Endodermal cell (in vitro differentiated cells): ENCODE measurements at regions not wholly inside any gene's neighbourhood (a gene's known extent, or its start where the extent isn't known, plus 50 kb on each side); places are given as distances from the start of the nearest gene placed in this dataset.

ENCODE experiments used
- DNase-seq: peaks from one replicate; pipeline ENCODE4 v3.0.0-alpha.2; 2017
- H3K27ac ChIP-seq: 2 replicates; pipeline ENCODE4 v1.5.1; 2013; ENCODE audit warnings: mild to moderate bottlenecking, low read depth, low read length, moderate library complexity
- H3K27me3 ChIP-seq: 2 replicates; pipeline ENCODE4 v1.6.1; 2013; ENCODE audit warnings: mild to moderate bottlenecking, low read length, moderate library complexity; ENCODE audit not compliant: insufficient read depth, control insufficient read depth, poor library complexity, severe bottlenecking
- H3K36me3 ChIP-seq: 2 replicates; pipeline ENCODE4 v1.7.0; 2013; ENCODE audit warnings: mild to moderate bottlenecking, low read length, moderate library complexity; ENCODE audit not compliant: control insufficient read depth, insufficient read depth
- H3K4me1 ChIP-seq: one replicate; pipeline ENCODE4 v1.7.0; 2013; ENCODE audit warnings: low read length; ENCODE audit not compliant: control insufficient read depth, insufficient read depth
- H3K4me3 ChIP-seq: 2 replicates; pipeline ENCODE4 v1.5.1; 2013; ENCODE audit warnings: mild to moderate bottlenecking, low read length, moderate library complexity
- H3K9ac ChIP-seq: 2 replicates; pipeline ENCODE4 v1.6.1; 2013; ENCODE audit warnings: mild to moderate bottlenecking, low read length, moderate library complexity; ENCODE audit not compliant: poor library complexity, severe bottlenecking; ENCODE audit errors: extremely low read depth
- H3K9me3 ChIP-seq: 2 replicates; pipeline ENCODE4 v1.6.1; 2013; ENCODE audit warnings: mild to moderate bottlenecking, low read length, moderate library complexity; ENCODE audit not compliant: control insufficient read depth
- H3K27ac Mint-ChIP-seq: 2 replicates; pipeline ENCODE4 v1.8.0; 2020; ENCODE audit warnings: mixed read lengths
- H3K27me3 Mint-ChIP-seq: 2 replicates; pipeline ENCODE4 v1.8.0; 2021; ENCODE audit warnings: mild to moderate bottlenecking, mixed read lengths; ENCODE audit not compliant: insufficient read depth
- H3K36me3 Mint-ChIP-seq: 2 replicates; pipeline ENCODE4 v1.8.0; 2020; ENCODE audit warnings: low read depth, mixed read lengths
- H3K4me1 Mint-ChIP-seq: 2 replicates; pipeline ENCODE4 v1.8.0; 2020; ENCODE audit warnings: mixed read lengths
- H3K4me3 Mint-ChIP-seq: 2 replicates; pipeline ENCODE4 v1.8.0; 2020; ENCODE audit warnings: mild to moderate bottlenecking, moderate library complexity, mixed read lengths
- H3K9me3 Mint-ChIP-seq: 2 replicates; pipeline ENCODE4 v1.8.0; 2020; ENCODE audit warnings: mild to moderate bottlenecking, mixed read lengths
- CTCF ChIP-seq: fragments of 200-600 bp; sonication (generic); conservative IDR thresholded peaks from 2 replicates; pipeline ENCODE4 v1.5.0; 2021; ENCODE audit warnings: antibody characterized with exemption, mild to moderate bottlenecking
- WGBS, 2 experiments: methylation state at CpG; one replicate each; pipeline versions ENCODE4 v1.1.5 to v1.1.7; 2013; ENCODE audit warnings: missing lambda C conversion rate in 2 of 2, mixed read lengths in 1 of 2; ENCODE audit not compliant: insufficient coverage in 1 of 2, insufficient read length in 1 of 2; 5-methylcytosine and 5-hydroxymethylcytosine counted together

- no peak overlapping the region for H3K27ac Mint-ChIP-seq
- Histone ChIP-seq H3K36me3 (no peaks in the 10 kb centered on the region), H3K4me3 (no peak overlapping the region), H3K27me3 (no peaks in the 10 kb centered on the region), H3K9me3 (peaks cover 5% of the 10 kb centered on the region), H3K9ac (no peak overlapping the region), H3K27ac (no peak overlapping the region), H3K4me1 (no peaks in the 10 kb centered on the region)
- no peaks in the 10 kb centered on the region for H3K36me3 Mint-ChIP-seq
- H3K9me3 Mint-ChIP-seq = peaks cover 27% of the 10 kb centered on the region
- WGBS, 2 experiments = no CpG with 5 or more reads among the region's 1 CpG
- H3K4me3 Mint-ChIP-seq = no peak overlapping the region
- no peaks in the 10 kb centered on the region for H3K27me3 Mint-ChIP-seq
- no peak for DNase-seq
- TF ChIP-seq CTCF = no peak
- H3K4me1 Mint-ChIP-seq = no peaks in the 10 kb centered on the region
These were observed 739.2 kb downstream of the MRPL39 start for GRCh38 chr21:24868117-24868516.

- H3K27me3 ChIP-seq = no peaks in the 10 kb centered on the region
- no peaks in the 10 kb centered on the region for H3K4me1 Mint-ChIP-seq
- no peak for DNase-seq
- peaks cover 20% of the 10 kb centered on the region for H3K9me3 Mint-ChIP-seq
- H3K27me3 Mint-ChIP-seq = no peaks in the 10 kb centered on the region
- WGBS, 2 experiments = 89% methylated on average over 1 of the region's 1 CpG; no CpG with 5 or more reads in 1 of the 2 experiments
- no peaks in the 10 kb centered on the region for H3K4me1 ChIP-seq
- no peaks in the 10 kb centered on the region for H3K36me3 ChIP-seq
- H3K27ac ChIP-seq = no peak overlapping the region
- H3K4me3 Mint-ChIP-seq = no peak overlapping the region
- no peak for TF ChIP-seq CTCF
- no peaks in the 10 kb centered on the region for H3K9me3 ChIP-seq
- H3K4me3 ChIP-seq = no peak overlapping the region
- H3K9ac ChIP-seq = no peak overlapping the region
- H3K27ac Mint-ChIP-seq = no peak overlapping the region
- H3K36me3 Mint-ChIP-seq = no peaks in the 10 kb centered on the region
These were observed 745.8 kb downstream of the MRPL39 start for GRCh38 chr21:24861471-24861870.

GRCh38 chr21:24856326-24856725 is 751.0 kb downstream of the MRPL39 start:
- H3K27me3 ChIP-seq = no peaks in the 10 kb centered on the region
- Mint-ChIP-seq H3K4me3 (no peak overlapping the region), H3K27ac (no peak overlapping the region), H3K4me1 (no peaks in the 10 kb centered on the region), H3K9me3 (peaks cover 39% of the 10 kb centered on the region), H3K36me3 (no peaks in the 10 kb centered on the region), H3K27me3 (no peaks in the 10 kb centered on the region)
- H3K9me3 ChIP-seq = peaks cover 2% of the 10 kb centered on the region
- DNase-seq = no peak
- TF ChIP-seq CTCF = no peak
- no peak overlapping the region for H3K27ac ChIP-seq
- no peak overlapping the region for H3K9ac ChIP-seq
- H3K36me3 ChIP-seq = no peaks in the 10 kb centered on the region
- H3K4me3 ChIP-seq = no peak overlapping the region
- no peaks in the 10 kb centered on the region for H3K4me1 ChIP-seq
- 30 to 60% methylated on average over 1 of the region's 1 CpG for WGBS, 2 experiments
